Sigmoid colon (tissue), 6 donors: ENCODE measurements at regions not wholly inside any gene's neighbourhood (a gene's known extent, or its start where the extent isn't known, plus 50 kb on each side); places are given as distances from the start of the nearest gene placed in this dataset.

Source experiments
- DNase-seq: peaks from one replicate; pipeline ENCODE4 v3.0.0-alpha.2; 2019
- H3K27ac ChIP-seq, 4 donors: fragments of 200-600 bp; sonication (generic); one replicate each; pipeline ENCODE4 v1.5.1; 2016 to 2019; ENCODE audit warnings: mild to moderate bottlenecking in 1 of 4
- H3K27me3 ChIP-seq, 3 donors: fragments of 200-600 bp; sonication (generic); one replicate each; pipeline ENCODE4 v1.5.1; 2019; ENCODE audit warnings: mild to moderate bottlenecking in 1 of 3
- H3K36me3 ChIP-seq, 4 donors: fragments of 200-600 bp; sonication (generic); one replicate each; pipeline ENCODE4 v1.5.1; 2016 to 2019
- H3K4me1 ChIP-seq, 4 donors: fragments of 200-600 bp; sonication (generic); one replicate each; pipeline ENCODE4 v1.5.1; 2017 to 2019
- H3K4me3 ChIP-seq, 4 donors: fragments of 200-600 bp; sonication (generic); one replicate each; pipeline ENCODE4 v1.5.1; 2017 to 2019; ENCODE audit warnings: mild to moderate bottlenecking in 2 of 4, moderate library complexity in 1 of 4
- H3K9me3 ChIP-seq, 4 donors: fragments of 200-600 bp in 3 of 4; sonication (generic) in 3 of 4; one replicate each; pipeline versions ENCODE4 v1.5.1 to v1.6.1; 2013 to 2019
- EP300 ChIP-seq, 4 donors: sonication (generic); formaldehyde crosslinking; IDR thresholded peaks; one replicate each; pipeline ENCODE4 v1.6.1; 2017; ENCODE audit warnings: antibody characterized with exemption in 4 of 4
- POLR2A ChIP-seq, 2 donors: fragments of 450-650 bp; IDR thresholded peaks; one replicate each; pipeline ENCODE4 v1.6.1; 2016; ENCODE audit warnings: antibody characterized with exemption in 2 of 2, mild to moderate bottlenecking in 2 of 2, moderate library complexity in 2 of 2
- POLR2AphosphoS5 ChIP-seq, 4 donors: sonication (generic); formaldehyde crosslinking; IDR thresholded peaks; one replicate each; pipeline ENCODE4 v1.6.1; 2017; ENCODE audit warnings: antibody characterized with exemption in 4 of 4
- WGBS, 2 donors: extraction: QIAGEN DNeasy Blood & Tissue Kit; methylation state at CpG; one replicate each; pipeline ENCODE4 v1.1.7; 2013; 5-methylcytosine and 5-hydroxymethylcytosine counted together
- intact Hi-C: fragments of 100-400 bp; cut with DNase I; formaldehyde crosslinking; loops from one replicate; pipeline ENCODE4 v1.15.1; 2023
- TF ChIP-seq, protein P1 (sequence below), 4 experiments: fragments of 450-650 bp in 3 of 4; fragments of 200-600 bp in 1 of 4; IDR thresholded peaks; one replicate each; pipeline ENCODE4 v1.5.1; 2016 to 2019; ENCODE audit warnings: antibody characterized with exemption in 4 of 4, mild to moderate bottlenecking in 3 of 4, moderate library complexity in 2 of 4
- donor health status: healthy with polysubstance abuse.
- donor health status: healthy.

DNA sequence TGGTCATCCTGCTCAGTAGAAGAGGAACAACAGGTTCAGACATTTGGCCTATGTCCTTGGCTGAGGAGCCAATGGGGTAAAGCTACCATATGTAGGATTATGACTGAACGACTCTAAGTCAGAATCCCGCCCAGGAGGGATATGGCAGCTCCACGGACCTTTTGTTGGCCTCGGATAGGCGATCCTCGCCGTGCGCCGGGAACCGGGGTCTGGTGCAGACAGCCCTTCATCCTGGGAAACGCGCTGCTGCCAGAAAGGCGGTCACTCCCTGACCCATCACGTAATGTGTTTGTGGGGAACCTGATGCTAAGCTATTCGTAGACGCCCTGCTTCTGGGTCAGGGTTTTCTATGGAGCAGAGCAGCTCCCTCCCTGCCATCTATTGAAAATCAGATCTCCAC, 178.9 kb upstream of the ALG10B start:
- 61 to 80% methylated on average over 16 of the region's 16 CpGs for WGBS, 2 donors
- intact Hi-C loops = loop anchor here (1.0 kb wide), 1 partner anchor 179 kb away; the partner anchor contains the start of gene ALG10B
- DNase-seq = no peak
- no peak overlapping the region for H3K27ac ChIP-seq
- H3K4me3 ChIP-seq = no peak overlapping the region
- no peaks in the 10 kb centered on the region for H3K9me3 ChIP-seq
- peaks cover 0 to 7% (median 7%) of the 10 kb centered on the region in 4 donors for H3K4me1 ChIP-seq
- TF ChIP-seq POLR2AphosphoS5 (IDR thresholded peaks at IDR 0.05) (no peak), EP300 (IDR thresholded peaks at IDR 0.05) (no peak), POLR2A (IDR thresholded peaks at IDR 0.05) (no peak)
- TF ChIP-seq, protein P1, sequence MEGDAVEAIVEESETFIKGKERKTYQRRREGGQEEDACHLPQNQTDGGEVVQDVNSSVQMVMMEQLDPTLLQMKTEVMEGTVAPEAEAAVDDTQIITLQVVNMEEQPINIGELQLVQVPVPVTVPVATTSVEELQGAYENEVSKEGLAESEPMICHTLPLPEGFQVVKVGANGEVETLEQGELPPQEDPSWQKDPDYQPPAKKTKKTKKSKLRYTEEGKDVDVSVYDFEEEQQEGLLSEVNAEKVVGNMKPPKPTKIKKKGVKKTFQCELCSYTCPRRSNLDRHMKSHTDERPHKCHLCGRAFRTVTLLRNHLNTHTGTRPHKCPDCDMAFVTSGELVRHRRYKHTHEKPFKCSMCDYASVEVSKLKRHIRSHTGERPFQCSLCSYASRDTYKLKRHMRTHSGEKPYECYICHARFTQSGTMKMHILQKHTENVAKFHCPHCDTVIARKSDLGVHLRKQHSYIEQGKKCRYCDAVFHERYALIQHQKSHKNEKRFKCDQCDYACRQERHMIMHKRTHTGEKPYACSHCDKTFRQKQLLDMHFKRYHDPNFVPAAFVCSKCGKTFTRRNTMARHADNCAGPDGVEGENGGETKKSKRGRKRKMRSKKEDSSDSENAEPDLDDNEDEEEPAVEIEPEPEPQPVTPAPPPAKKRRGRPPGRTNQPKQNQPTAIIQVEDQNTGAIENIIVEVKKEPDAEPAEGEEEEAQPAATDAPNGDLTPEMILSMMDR (IDR thresholded peaks at IDR 0.05) = no peak
- peaks cover 0 to 13% (median 6%) of the 10 kb centered on the region in 3 donors for H3K27me3 ChIP-seq
- H3K36me3 ChIP-seq = no peaks in the 10 kb centered on the region

DNA sequence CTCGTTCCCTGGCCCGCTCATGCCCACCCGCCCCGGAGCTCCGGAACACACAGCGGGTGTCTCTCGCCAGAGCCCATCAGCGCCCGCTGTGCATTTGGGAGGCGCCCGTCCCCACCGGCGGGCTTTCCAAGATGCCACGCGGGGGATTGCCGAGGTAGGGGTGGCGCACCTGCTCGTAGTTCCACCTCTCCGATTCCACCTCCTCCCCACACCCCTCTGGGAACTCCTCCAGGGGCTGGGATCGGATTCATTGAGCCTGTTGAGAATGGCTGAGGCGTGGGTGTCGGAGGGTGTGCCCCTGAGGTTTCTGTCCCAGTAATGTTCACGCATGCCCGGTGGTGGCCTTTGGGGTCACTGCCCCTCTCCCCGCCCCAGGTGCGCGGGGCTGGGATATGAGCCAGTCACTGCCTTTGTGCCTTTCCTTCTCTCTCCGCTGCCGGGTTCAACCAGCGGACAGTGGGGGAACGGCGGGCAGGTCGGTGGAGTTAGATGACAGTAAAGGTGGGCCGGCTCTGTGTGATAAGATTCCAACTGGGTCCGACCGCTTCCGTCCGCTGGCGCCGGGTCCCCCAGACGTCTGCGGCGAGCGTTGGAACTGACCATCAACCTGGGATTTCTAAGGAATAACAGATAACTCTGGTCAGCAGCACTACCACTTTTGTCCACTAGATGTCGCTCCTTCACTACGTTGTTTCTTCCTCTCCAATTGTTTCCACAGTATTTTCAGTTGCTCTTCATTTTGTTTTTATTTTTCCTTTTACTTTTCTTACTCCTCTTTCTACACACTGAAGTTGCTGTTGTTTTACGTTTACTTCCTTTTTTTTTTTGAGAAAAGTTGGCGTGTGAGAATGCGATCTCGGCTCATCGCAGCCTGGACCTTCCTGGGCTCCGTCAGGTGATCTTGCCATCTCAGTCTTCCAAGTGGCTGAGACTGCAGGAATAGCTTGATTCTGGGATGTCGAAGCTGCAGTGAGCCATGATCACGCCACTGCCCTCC, 178.1 kb upstream of the ALG10B start:
- peaks cover 0 to 13% (median 6%) of the 10 kb centered on the region in 3 donors for H3K27me3 ChIP-seq
- no peaks in the 10 kb centered on the region for H3K9me3 ChIP-seq
- H3K27ac ChIP-seq = no peak overlapping the region
- H3K4me3 ChIP-seq = peak overlapping the region; percentile 20 to 42 (median 33)
- TF ChIP-seq, protein P1 (IDR thresholded peaks at IDR 0.05) = peak; percentile 79 to 98 (median 92)
- TF ChIP-seq POLR2AphosphoS5 (IDR thresholded peaks at IDR 0.05) = no peak
- no peaks in the 10 kb centered on the region for H3K36me3 ChIP-seq
- WGBS, 2 donors = 6 to 13% methylated on average over 54 of the region's 54 CpGs
- peak; percentile 81 for DNase-seq
- intact Hi-C loops = loop anchor here (1.0 kb wide), 1 partner anchor 178 kb away; the partner anchor contains the start of gene ALG10B
- H3K4me1 ChIP-seq = peaks cover 0 to 7% (median 7%) of the 10 kb centered on the region in 4 donors

DNA sequence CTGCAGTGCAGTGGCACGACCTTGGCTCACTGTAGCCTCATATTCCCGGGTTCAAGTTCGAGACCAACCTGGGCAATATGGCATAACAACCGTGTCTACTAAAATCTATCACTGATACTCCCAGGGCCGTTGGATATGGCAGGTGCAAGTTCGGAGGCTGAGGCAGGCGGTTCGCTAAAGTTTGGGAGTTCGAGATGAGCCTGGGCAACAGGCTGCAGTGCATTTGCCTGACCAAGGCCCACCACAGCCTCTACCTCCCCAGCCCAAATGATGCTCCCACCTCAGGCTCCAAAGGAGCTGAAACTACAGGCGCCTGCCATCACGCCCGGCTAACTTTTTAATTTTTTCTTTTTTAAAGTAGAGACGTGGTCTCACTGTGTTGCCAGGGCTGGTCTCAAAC, 177.1 kb upstream of the ALG10B start:
- Histone ChIP-seq H3K9me3 (no peaks in the 10 kb centered on the region), H3K4me3 (no peak overlapping the region), H3K36me3 (no peaks in the 10 kb centered on the region), H3K4me1 (peaks cover 0 to 7% (median 7%) of the 10 kb centered on the region in 4 donors), H3K27me3 (peaks cover 0 to 13% (median 6%) of the 10 kb centered on the region in 3 donors), H3K27ac (no peak overlapping the region)
- WGBS, 2 donors = 81 to 88% methylated on average over 13 of the region's 13 CpGs
- intact Hi-C loops = no loop called here
- TF ChIP-seq EP300 (IDR thresholded peaks at IDR 0.05) (no peak), POLR2A (IDR thresholded peaks at IDR 0.05) (no peak), POLR2AphosphoS5 (IDR thresholded peaks at IDR 0.05) (no peak)
- TF ChIP-seq, protein P1 (IDR thresholded peaks at IDR 0.05) = no peak
- DNase-seq = no peak

DNA sequence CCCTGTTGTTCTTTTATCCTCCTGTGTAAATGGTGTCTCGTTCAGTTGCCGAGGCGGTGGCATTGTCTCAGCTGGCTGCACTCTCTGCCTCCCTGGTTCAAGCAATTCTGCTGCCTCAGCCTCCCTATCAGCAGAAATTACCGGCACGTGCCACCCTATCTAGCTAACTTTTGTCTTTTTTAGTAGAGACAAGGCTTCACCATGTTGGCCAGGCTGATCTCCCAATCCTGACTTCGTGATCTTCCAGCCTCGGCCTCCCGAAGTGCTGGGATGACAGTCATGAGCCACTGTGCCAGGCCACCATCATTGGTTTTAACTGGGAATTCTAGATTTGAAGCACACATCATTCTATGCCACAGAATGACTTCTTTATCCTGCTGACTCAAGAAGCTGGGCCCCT, 175.3 kb upstream of the ALG10B start:
- Histone ChIP-seq H3K4me3 (no peak overlapping the region), H3K36me3 (no peaks in the 10 kb centered on the region), H3K27ac (no peak overlapping the region), H3K9me3 (no peaks in the 10 kb centered on the region), H3K4me1 (peaks cover 0 to 7% (median 7%) of the 10 kb centered on the region in 4 donors), H3K27me3 (peaks cover 0 to 13% (median 6%) of the 10 kb centered on the region in 3 donors)
- intact Hi-C loops = no loop called here
- TF ChIP-seq POLR2AphosphoS5 (IDR thresholded peaks at IDR 0.05) = no peak
- no peak for TF ChIP-seq EP300 (IDR thresholded peaks at IDR 0.05)
- TF ChIP-seq, protein P1 (IDR thresholded peaks at IDR 0.05) = no peak
- no peak for TF ChIP-seq POLR2A (IDR thresholded peaks at IDR 0.05)
- WGBS, 2 donors = 91% methylated on average over 8 of the region's 8 CpGs
- DNase-seq = no peak
